ENCODE measurements at regions not wholly inside any gene's neighbourhood (a gene's known extent, or its start where the extent isn't known, plus 50 kb on each side); places are given as distances from the start of the nearest gene placed in this dataset.

- CTCF ChIA-PET: no interaction called here
- Histone ChIP-seq H3K9me3 (replicated peaks; ENCODE audit: control insufficient read depth, insufficient read depth, low read length) (peaks cover 2% of the 10 kb centered on the region), H3K27ac (ENCODE audit: insufficient read depth, low read depth, low read length) (no peak overlapping the region), H3K9ac (replicated peaks; ENCODE audit: extremely low read depth, insufficient read depth, low read length) (no peak overlapping the region), H2AFZ (ENCODE audit: low read depth, low read length) (no peak overlapping the region), H3K9me1 (replicated peaks; ENCODE audit: control insufficient read depth, extremely low read depth, insufficient read depth, low read length) (no peaks in the 10 kb centered on the region), H3K4me3 (replicated peaks in 1 of 3; ENCODE audit: insufficient read depth in 1 of 3, low read depth in 1 of 3, low read length in 3 of 3) (no peak overlapping the region), H4K20me1 (replicated peaks; ENCODE audit: control insufficient read depth, extremely low read depth, insufficient read depth, low read length) (no peaks in the 10 kb centered on the region), H3K79me2 (ENCODE audit: control insufficient read depth, insufficient read depth, low read length) (no peaks in the 10 kb centered on the region), H3K4me2 (ENCODE audit: insufficient read depth, low read length) (no peak overlapping the region), H3K4me1 (ENCODE audit: control insufficient read depth, extremely low read depth, insufficient read depth, low read length) (no peaks in the 10 kb centered on the region), H3K27me3 (ENCODE audit: control insufficient read depth in 2 of 2, insufficient read depth in 2 of 2, low read length in 2 of 2) (no peaks in the 10 kb centered on the region), H3K36me3 (ENCODE audit: control insufficient read depth in 2 of 2, extremely low read depth in 1 of 2, insufficient read depth in 2 of 2, low read length in 2 of 2) (no peaks in the 10 kb centered on the region)
- BruUV-seq (replicated peaks): no TSS peak
- dilution Hi-C loops (cut with MboI; ENCODE audit: extremely low pct_ligation_motif_present, low sequenced_read_pairs): no loop called here
- DNase-seq (ENCODE audit: low read depth, low spot score): no peak
- no peak for TF ChIP-seq POLR2A (IDR thresholded peaks at IDR 0.05; ENCODE audit: low read depth, low read length)
- no peak for TF ChIP-seq POLR2AphosphoS5 (IDR thresholded peaks at IDR 0.05; ENCODE audit: insufficient read depth, low read depth, low read length)
- TF ChIP-seq EZH2 (IDR thresholded peaks at IDR 0.05; ENCODE audit: borderline replicate concordance, low read depth, low read length, severe bottlenecking): no peak
- no peak for TF ChIP-seq MYC (IDR thresholded peaks at IDR 0.05; ENCODE audit: low read depth, low read length)
- TF ChIP-seq JUN (IDR thresholded peaks at IDR 0.05; ENCODE audit: borderline replicate concordance, insufficient read depth, insufficient read length, low read depth): no peak
- TF ChIP-seq CTCF (IDR thresholded peaks at IDR 0.05; ENCODE audit: extremely low read depth in 1 of 2, insufficient read depth in 1 of 2, low read depth in 1 of 2, low read length in 2 of 2): no peak
- FAIRE-seq: no peak
- POLR2A ChIA-PET: no interaction called here
- intact Hi-C loops (cut with micrococcal nuclease): no loop called here
These were observed 443.8 kb downstream of the GPAM start for GRCh38 chr10:111739874-111740139.

GRCh38 chr10:111745982-111746381 lies 437.6 kb downstream of the GPAM start:
- Histone ChIP-seq H3K36me3 (ENCODE audit: control insufficient read depth in 2 of 2, extremely low read depth in 1 of 2, insufficient read depth in 2 of 2, low read length in 2 of 2) (no peaks in the 10 kb centered on the region), H3K4me3 (replicated peaks in 1 of 3; ENCODE audit: insufficient read depth in 1 of 3, low read depth in 1 of 3, low read length in 3 of 3) (no peak overlapping the region), H4K20me1 (replicated peaks; ENCODE audit: control insufficient read depth, extremely low read depth, insufficient read depth, low read length) (no peaks in the 10 kb centered on the region), H3K9me1 (replicated peaks; ENCODE audit: control insufficient read depth, extremely low read depth, insufficient read depth, low read length) (no peaks in the 10 kb centered on the region), H3K4me1 (ENCODE audit: control insufficient read depth, extremely low read depth, insufficient read depth, low read length) (no peaks in the 10 kb centered on the region), H3K9ac (replicated peaks; ENCODE audit: extremely low read depth, insufficient read depth, low read length) (no peak overlapping the region), H3K79me2 (ENCODE audit: control insufficient read depth, insufficient read depth, low read length) (no peaks in the 10 kb centered on the region), H2AFZ (ENCODE audit: low read depth, low read length) (no peak overlapping the region), H3K9me3 (replicated peaks; ENCODE audit: control insufficient read depth, insufficient read depth, low read length) (peaks cover 3% of the 10 kb centered on the region), H3K4me2 (ENCODE audit: insufficient read depth, low read length) (no peak overlapping the region), H3K27ac (ENCODE audit: insufficient read depth, low read depth, low read length) (no peak overlapping the region), H3K27me3 (ENCODE audit: control insufficient read depth in 2 of 2, insufficient read depth in 2 of 2, low read length in 2 of 2) (no peaks in the 10 kb centered on the region)
- intact Hi-C loops (cut with micrococcal nuclease): no loop called here
- DNase-seq (ENCODE audit: low read depth, low spot score): no peak
- no peak for FAIRE-seq
- BruUV-seq (replicated peaks): no TSS peak
- POLR2A ChIA-PET: no interaction called here
- CTCF ChIA-PET: no interaction called here
- dilution Hi-C loops (cut with MboI; ENCODE audit: extremely low pct_ligation_motif_present, low sequenced_read_pairs): no loop called here
- TF ChIP-seq EZH2 (IDR thresholded peaks at IDR 0.05; ENCODE audit: borderline replicate concordance, low read depth, low read length, severe bottlenecking): no peak
- TF ChIP-seq POLR2A (IDR thresholded peaks at IDR 0.05; ENCODE audit: low read depth, low read length): no peak
- no peak for TF ChIP-seq MAX (IDR thresholded peaks at IDR 0.05; ENCODE audit: insufficient read depth, insufficient read length)
- no peak for TF ChIP-seq CTCF (IDR thresholded peaks at IDR 0.05; ENCODE audit: extremely low read depth in 1 of 2, insufficient read depth in 1 of 2, low read depth in 1 of 2, low read length in 2 of 2)
- no peak for TF ChIP-seq JUN (IDR thresholded peaks at IDR 0.05; ENCODE audit: borderline replicate concordance, insufficient read depth, insufficient read length, low read depth)
- no peak for TF ChIP-seq POLR2AphosphoS5 (IDR thresholded peaks at IDR 0.05; ENCODE audit: insufficient read depth, low read depth, low read length)
- TF ChIP-seq MYC (IDR thresholded peaks at IDR 0.05; ENCODE audit: low read depth, low read length): no peak
- no peak for TF ChIP-seq FOS (IDR thresholded peaks at IDR 0.05; ENCODE audit: borderline replicate concordance, insufficient read depth, low read length)
- TF ChIP-seq GATA2 (IDR thresholded peaks at IDR 0.05; ENCODE audit: insufficient read depth, insufficient read length, low read depth, low read length): no peak

Data from endothelial cell of umbilical vein (primary cell).